ENCODE measurements at regions not wholly inside any gene's neighbourhood (a gene's known extent, or its start where the extent isn't known, plus 50 kb on each side); places are given as distances from the start of the nearest gene placed in this dataset.

GRCh38 chr7:33698041-33698440 lies 207.3 kb upstream of the BMPER start (continued):
- TF ChIP-seq REST (IDR thresholded peaks at IDR 0.05; ENCODE audit: low read depth), result no peak

- Histone ChIP-seq H3K9me3 (ENCODE audit: control insufficient read depth in 1 of 2, insufficient read depth in 1 of 2, low read depth in 1 of 2, low read length in 2 of 2) (no peaks in the 10 kb centered on the region; a peak in 1 of 4 replicates), H4K20me1 (ENCODE audit: insufficient read depth) (no peaks in the 10 kb centered on the region), H3K4me3 (replicated peaks in 1 of 2; ENCODE audit: low read depth in 1 of 2, low read length in 2 of 2) (no peak overlapping the region), H2AFZ (ENCODE audit: low read depth, low read length, poor library complexity, severe bottlenecking) (no peak overlapping the region), H3K9me2 (ENCODE audit: insufficient read depth) (no peaks in the 10 kb centered on the region), H3K4me1 (ENCODE audit: control insufficient read depth in 1 of 2, insufficient read depth in 2 of 2, low read length in 2 of 2) (no peaks in the 10 kb centered on the region), H3K4me2 (ENCODE audit: low read length) (no peak overlapping the region), H3K27me3 (ENCODE audit: insufficient read depth, low read length) (no peaks in the 10 kb centered on the region), H3K9ac (ENCODE audit: low read length) (no peak overlapping the region), H3K79me2 (ENCODE audit: insufficient read depth, low read length) (no peaks in the 10 kb centered on the region), H3K27ac (ENCODE audit: low read depth, low read length) (no peak overlapping the region), H3K36me3 (ENCODE audit: control insufficient read depth in 1 of 2, insufficient read depth in 2 of 2, low read length in 2 of 2) (no peaks in the 10 kb centered on the region)
- RAD21 ChIA-PET (ENCODE audit: low non-redundant PET in 1 of 2, low total read pairs in 2 of 2, uncharacterized antibody in 2 of 2, unreplicated experiment in 2 of 2), result no interaction called here
- DNase-seq (ENCODE audit: low read depth, low spot score) (no peak), ATAC-seq (no peak)
- no TSS peak for BruUV-seq (replicated peaks)
- CTCF ChIA-PET, result no interaction called here
- intact Hi-C loops (cut with micrococcal nuclease), result no loop called here
- POLR2A ChIA-PET, result no interaction called here
- TF ChIP-seq CTCF (IDR thresholded peaks at IDR 0.05 in 2 of 3, conservative IDR thresholded peaks at IDR 0.05 in 1 of 3; ENCODE audit: borderline replicate concordance in 1 of 3, insufficient read depth in 1 of 3, low read depth in 2 of 3, low read length in 2 of 3) (no peak), MAX (IDR thresholded peaks at IDR 0.05) (no peak), REST (IDR thresholded peaks at IDR 0.05; ENCODE audit: low read depth) (no peak), POLR2A (IDR thresholded peaks at IDR 0.05; ENCODE audit: borderline replicate concordance, extremely low read depth, insufficient read depth, insufficient read length) (no peak), ZBTB33 (IDR thresholded peaks at IDR 0.05; ENCODE audit: extremely low read depth, insufficient replicate concordance, low read length) (no peak), YY1 (IDR thresholded peaks at IDR 0.05; ENCODE audit: extremely low read depth, insufficient replicate concordance, low read depth, low read length) (no peak), ZNF274 (IDR thresholded peaks at IDR 0.05; ENCODE audit: low read depth, low read length) (no peak), CEBPB (IDR thresholded peaks at IDR 0.05; ENCODE audit: low read depth) (no peak), FOSL1 (IDR thresholded peaks at IDR 0.05; ENCODE audit: low read depth) (no peak), SRF (IDR thresholded peaks at IDR 0.05; ENCODE audit: low read depth) (no peak), EGR1 (IDR thresholded peaks at IDR 0.05; ENCODE audit: low read depth) (no peak), SP1 (IDR thresholded peaks at IDR 0.05; ENCODE audit: low read depth) (no peak), JUND (IDR thresholded peaks at IDR 0.05) (no peak), SIN3A (IDR thresholded peaks at IDR 0.05; ENCODE audit: low read depth) (no peak)
These were observed 206.6 kb upstream of the BMPER start for GRCh38 chr7:33698692-33699128.

All from HCT116 (cell line).